GM10266 (cell line): ENCODE measurements at regions not wholly inside any gene's neighbourhood (a gene's known extent, or its start where the extent isn't known, plus 50 kb on each side); places are given as distances from the start of the nearest gene placed in this dataset.

Experiments used
- DNase-seq: peaks from one replicate; pipeline ENCODE4 v3.0.0; 2012; ENCODE audit errors: extremely low spot score
- TF ChIP-seq, protein P1 (sequence below): IDR thresholded peaks from 2 replicates; pipeline ENCODE4 v1.5.1; 2012; ENCODE audit warnings: mild to moderate bottlenecking, low read depth; ENCODE audit not compliant: control insufficient read depth, insufficient read depth; ENCODE audit errors: missing control alignments

DNA sequence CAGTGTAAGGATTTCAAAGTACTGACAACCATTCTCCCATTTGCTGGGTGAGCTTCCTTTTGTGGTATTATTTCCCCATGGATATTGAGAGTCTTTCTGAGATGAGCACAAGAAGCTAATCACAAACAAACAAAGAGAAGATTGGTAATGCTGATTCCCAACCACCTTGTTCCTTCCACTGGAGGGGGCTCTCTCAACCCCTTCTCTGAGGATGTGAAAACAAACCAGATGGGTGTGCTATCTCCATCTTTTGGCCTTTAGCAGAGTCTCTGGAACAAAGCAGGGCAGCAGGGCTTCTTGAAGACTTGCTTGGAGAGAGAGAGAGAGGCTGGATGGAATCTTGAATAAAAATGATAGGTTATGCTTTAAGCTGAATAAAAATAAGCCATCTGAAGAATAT lies 576.7 kb upstream of the ZNF462 start:
- TF ChIP-seq, protein P1, sequence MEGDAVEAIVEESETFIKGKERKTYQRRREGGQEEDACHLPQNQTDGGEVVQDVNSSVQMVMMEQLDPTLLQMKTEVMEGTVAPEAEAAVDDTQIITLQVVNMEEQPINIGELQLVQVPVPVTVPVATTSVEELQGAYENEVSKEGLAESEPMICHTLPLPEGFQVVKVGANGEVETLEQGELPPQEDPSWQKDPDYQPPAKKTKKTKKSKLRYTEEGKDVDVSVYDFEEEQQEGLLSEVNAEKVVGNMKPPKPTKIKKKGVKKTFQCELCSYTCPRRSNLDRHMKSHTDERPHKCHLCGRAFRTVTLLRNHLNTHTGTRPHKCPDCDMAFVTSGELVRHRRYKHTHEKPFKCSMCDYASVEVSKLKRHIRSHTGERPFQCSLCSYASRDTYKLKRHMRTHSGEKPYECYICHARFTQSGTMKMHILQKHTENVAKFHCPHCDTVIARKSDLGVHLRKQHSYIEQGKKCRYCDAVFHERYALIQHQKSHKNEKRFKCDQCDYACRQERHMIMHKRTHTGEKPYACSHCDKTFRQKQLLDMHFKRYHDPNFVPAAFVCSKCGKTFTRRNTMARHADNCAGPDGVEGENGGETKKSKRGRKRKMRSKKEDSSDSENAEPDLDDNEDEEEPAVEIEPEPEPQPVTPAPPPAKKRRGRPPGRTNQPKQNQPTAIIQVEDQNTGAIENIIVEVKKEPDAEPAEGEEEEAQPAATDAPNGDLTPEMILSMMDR = no peak
- no peak for DNase-seq

DNA sequence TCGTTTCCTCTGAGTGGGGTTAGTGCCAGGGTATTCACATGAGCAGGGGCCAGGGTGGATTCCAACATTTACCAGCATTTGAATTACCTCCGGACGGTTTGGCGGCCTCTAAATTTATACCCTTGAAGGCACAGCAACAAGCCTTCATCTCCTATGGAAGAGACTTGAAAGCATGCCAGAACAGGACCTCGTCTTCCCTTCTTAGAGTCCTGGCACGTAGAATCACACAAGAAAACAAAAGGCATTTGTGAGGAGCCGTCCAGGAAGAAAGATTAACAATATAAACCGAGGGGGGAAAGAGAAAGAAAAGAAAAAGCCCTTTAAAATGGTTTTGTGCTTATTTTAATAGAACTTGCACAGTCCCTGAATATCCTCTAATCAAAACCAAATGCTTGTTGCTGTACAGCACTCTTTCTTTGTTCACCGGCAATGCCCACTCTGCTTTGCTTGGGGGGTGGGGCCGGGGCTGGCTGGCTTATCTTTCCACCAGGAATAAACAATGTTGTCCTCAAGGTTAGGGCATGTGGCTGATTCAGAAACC lies 575.8 kb upstream of the ZNF462 start:
- DNase-seq = no peak
- TF ChIP-seq, protein P1 = no peak

DNA sequence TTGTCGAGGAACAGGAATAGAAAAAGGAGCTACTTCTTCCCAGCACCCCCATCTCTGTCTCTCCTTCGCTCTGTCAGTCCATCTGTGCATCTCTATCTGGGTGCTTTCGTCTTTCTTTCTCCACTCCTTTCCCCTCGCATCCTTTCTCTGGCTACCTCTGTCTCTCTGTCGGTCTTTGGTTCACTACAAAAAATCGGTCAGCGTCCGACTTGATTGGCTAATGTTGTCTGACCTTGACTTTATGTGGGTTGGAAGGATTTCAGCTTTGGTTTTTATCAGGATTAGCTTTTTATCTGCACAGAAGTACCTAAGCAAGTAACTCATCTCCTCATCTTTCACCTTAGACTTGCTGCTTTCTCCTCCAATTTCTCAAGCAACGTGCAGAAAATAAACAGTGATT lies 575.2 kb upstream of the ZNF462 start:
- TF ChIP-seq, protein P1 = no peak
- DNase-seq = no peak

DNA sequence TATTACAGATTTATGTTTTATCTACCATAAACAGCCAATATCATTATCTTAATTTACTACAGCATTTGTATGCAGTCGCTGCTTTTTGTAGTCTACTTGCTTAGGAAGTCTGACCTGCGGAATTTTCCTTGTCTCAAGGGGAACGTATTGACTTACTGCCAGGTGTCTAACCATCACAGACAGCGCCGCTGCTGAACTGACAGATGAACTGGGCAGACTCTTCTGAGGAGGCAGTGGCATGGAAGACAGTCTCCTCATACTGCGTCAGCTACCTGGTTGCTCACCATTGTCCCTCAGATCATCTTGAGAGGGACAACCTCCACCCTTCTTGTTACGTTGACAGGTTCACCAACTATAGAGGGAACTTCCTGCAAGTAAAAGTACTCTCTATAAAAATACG lies 574.3 kb upstream of the ZNF462 start:
- no peak for DNase-seq

DNA sequence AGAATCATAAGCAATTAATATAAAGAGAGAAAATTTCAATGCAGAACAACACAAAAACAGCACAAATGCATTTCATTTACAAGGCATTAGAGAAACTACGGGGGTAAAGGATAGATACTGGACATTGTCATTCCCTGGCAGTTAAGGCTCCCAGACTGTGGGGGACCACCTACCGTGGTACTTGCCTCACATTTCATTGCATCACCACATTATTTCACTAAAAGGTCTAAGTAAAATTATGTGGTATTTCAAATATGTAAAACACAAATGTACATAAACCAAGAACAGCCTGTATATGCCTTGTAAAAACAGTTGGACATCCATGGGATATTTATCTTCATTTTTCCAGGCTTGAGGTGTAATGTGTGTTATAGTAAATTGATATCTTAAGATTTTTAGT lies 571.2 kb upstream of the ZNF462 start:
- no peak for DNase-seq
- TF ChIP-seq, protein P1 = no peak

More for the DNA sequence above, 574.3 kb upstream of the ZNF462 start:
- TF ChIP-seq, protein P1 = no peak

DNA sequence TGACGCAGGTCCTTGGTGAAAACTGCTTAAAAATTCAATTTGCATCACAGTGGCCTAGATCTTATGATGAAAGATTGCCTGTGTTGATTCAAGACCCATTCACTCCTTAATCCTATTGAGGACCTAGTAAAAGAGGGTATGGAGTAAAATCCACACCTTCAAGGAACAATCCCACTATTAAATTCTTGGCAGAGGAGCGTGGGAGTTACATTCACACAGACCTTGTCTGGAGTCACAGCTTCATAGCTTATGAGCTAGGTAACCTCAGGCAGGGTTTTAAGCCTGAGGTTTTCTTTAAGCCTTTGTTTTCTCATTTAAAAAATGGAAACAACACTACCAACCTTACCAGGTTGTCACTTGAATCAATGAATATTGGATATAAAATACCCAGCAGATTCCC lies 566.5 kb upstream of the ZNF462 start:
- TF ChIP-seq, protein P1 = no peak
- DNase-seq = no peak

DNA sequence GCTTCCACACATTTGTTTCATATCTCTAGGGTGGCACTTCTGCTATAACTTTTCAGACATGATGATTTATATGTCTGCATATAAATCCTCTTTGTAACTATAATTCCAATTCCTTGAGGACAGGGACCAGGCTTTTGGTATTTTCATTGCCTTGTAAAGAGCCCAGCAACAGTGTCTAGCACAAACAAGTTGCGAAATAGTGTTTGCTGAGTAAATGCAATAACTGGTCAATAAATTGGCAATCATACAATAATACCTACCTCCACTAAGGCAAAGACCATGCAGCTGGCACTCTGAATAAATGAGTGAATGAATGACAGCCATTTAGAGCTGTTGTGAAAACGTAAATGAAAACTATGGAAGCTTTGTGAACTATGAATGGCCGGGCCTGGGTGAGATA lies 564.0 kb upstream of the ZNF462 start:
- no peak for DNase-seq
- TF ChIP-seq, protein P1 = no peak
